ENCODE measurements at regions not wholly inside any gene's neighbourhood (a gene's known extent, or its start where the extent isn't known, plus 50 kb on each side); places are given as distances from the start of the nearest gene placed in this dataset.
A peak's percentile ranks its signal among the peaks of the same experiment; 100 is the strongest.

- Histone ChIP-seq H3K27me3 (no peaks in the 10 kb centered on the region), H3K9me3 (no peaks in the 10 kb centered on the region), H3K27ac (no peak overlapping the region), H3K4me1 (peaks cover 0 to 25% (median 19%) of the 10 kb centered on the region in 4 donors), H3K4me3 (no peak overlapping the region), H3K36me3 (no peaks in the 10 kb centered on the region)
- WGBS, 2 donors, result 79 to 85% methylated on average over 12 of the region's 12 CpGs
- TF ChIP-seq POLR2A (IDR thresholded peaks at IDR 0.05) (no peak), POLR2AphosphoS5 (IDR thresholded peaks at IDR 0.05) (no peak), EP300 (IDR thresholded peaks at IDR 0.05) (no peak), CTCF (IDR thresholded peaks at IDR 0.05) (no peak)
- intact Hi-C loops (cut with DNase I), result no loop called here
- DNase-seq, result no peak
Measured at GRCh38 chr22:47566491-47566890, 804.0 kb downstream of the TBC1D22A start.

GRCh38 chr22:47565607-47566006 is 803.2 kb downstream of the TBC1D22A start:
- no peaks in the 10 kb centered on the region for H3K36me3 ChIP-seq
- no peaks in the 10 kb centered on the region for H3K27me3 ChIP-seq
- 58 to 70% methylated on average over 4 of the region's 4 CpGs for WGBS, 2 donors
- H3K4me3 ChIP-seq, result no peak overlapping the region
- DNase-seq, result no peak
- H3K27ac ChIP-seq, result peak overlapping the region in 1 of 4 donors; percentile 47
- peaks cover 0 to 25% (median 19%) of the 10 kb centered on the region in 4 donors for H3K4me1 ChIP-seq
- intact Hi-C loops (cut with DNase I), result no loop called here
- H3K9me3 ChIP-seq, result no peaks in the 10 kb centered on the region
- no peak for TF ChIP-seq POLR2A (IDR thresholded peaks at IDR 0.05)
- TF ChIP-seq POLR2AphosphoS5 (IDR thresholded peaks at IDR 0.05), result no peak
- no peak for TF ChIP-seq CTCF (IDR thresholded peaks at IDR 0.05)
- TF ChIP-seq EP300 (IDR thresholded peaks at IDR 0.05), result no peak

GRCh38 chr22:47564651-47565434 is 802.4 kb downstream of the TBC1D22A start:
- DNase-seq, result no peak
- Histone ChIP-seq H3K27me3 (no peaks in the 10 kb centered on the region), H3K36me3 (no peaks in the 10 kb centered on the region), H3K4me1 (peaks cover 0 to 25% (median 19%) of the 10 kb centered on the region in 4 donors), H3K27ac (peak overlapping the region in 1 of 4 donors; percentile 47), H3K4me3 (no peak overlapping the region), H3K9me3 (no peaks in the 10 kb centered on the region)
- intact Hi-C loops (cut with DNase I), result no loop called here
- TF ChIP-seq POLR2A (IDR thresholded peaks at IDR 0.05), result no peak
- peak in 2 of 4 donors; percentile 37 to 38 for TF ChIP-seq POLR2AphosphoS5 (IDR thresholded peaks at IDR 0.05)
- 64 to 79% methylated on average over 17 of the region's 17 CpGs for WGBS, 2 donors

- intact Hi-C loops (cut with DNase I), result no loop called here
- no peaks in the 10 kb centered on the region for H3K27me3 ChIP-seq
- WGBS, 2 donors, result 83 to 87% methylated on average over 12 of the region's 12 CpGs
- no peak for DNase-seq
- H3K9me3 ChIP-seq, result no peaks in the 10 kb centered on the region
- H3K27ac ChIP-seq, result no peak overlapping the region
- H3K4me3 ChIP-seq, result no peak overlapping the region
- peaks cover 0 to 25% (median 19%) of the 10 kb centered on the region in 4 donors for H3K4me1 ChIP-seq
- no peaks in the 10 kb centered on the region for H3K36me3 ChIP-seq
- TF ChIP-seq CTCF (IDR thresholded peaks at IDR 0.05), result no peak
- TF ChIP-seq POLR2A (IDR thresholded peaks at IDR 0.05), result no peak
- TF ChIP-seq EP300 (IDR thresholded peaks at IDR 0.05), result no peak
- no peak for TF ChIP-seq POLR2AphosphoS5 (IDR thresholded peaks at IDR 0.05)
Measured at GRCh38 chr22:47564158-47564450, 801.7 kb downstream of the TBC1D22A start.

GRCh38 chr22:47563406-47564157 is 801.1 kb downstream of the TBC1D22A start:
- H3K27me3 ChIP-seq, result no peaks in the 10 kb centered on the region
- DNase-seq, result no peak

More at GRCh38 chr22:47563406-47564157, 801.1 kb downstream of the TBC1D22A start:
- peaks cover 0 to 25% (median 19%) of the 10 kb centered on the region in 4 donors for H3K4me1 ChIP-seq
- TF ChIP-seq POLR2A (IDR thresholded peaks at IDR 0.05) (no peak), POLR2AphosphoS5 (IDR thresholded peaks at IDR 0.05) (no peak), CTCF (IDR thresholded peaks at IDR 0.05) (no peak), EP300 (IDR thresholded peaks at IDR 0.05) (no peak)
- H3K9me3 ChIP-seq, result no peaks in the 10 kb centered on the region
- no peak overlapping the region for H3K4me3 ChIP-seq
- no peaks in the 10 kb centered on the region for H3K36me3 ChIP-seq
- no peak overlapping the region for H3K27ac ChIP-seq
- WGBS, 2 donors, result 81 to 86% methylated on average over 21 of the region's 21 CpGs
- intact Hi-C loops (cut with DNase I), result no loop called here
